GM19351 (cell line): ENCODE measurements at regions not wholly inside any gene's neighbourhood (a gene's known extent, or its start where the extent isn't known, plus 50 kb on each side); places are given as distances from the start of the nearest gene placed in this dataset.
"Not testable (repeated sequence)": the region's sequence is repeated elsewhere in the genome, so short reads cannot be mapped to it uniquely, and the experiment has no call there.

ENCODE experiments used
- ATAC-seq: cut with Tn5 transposase; IDR thresholded peaks from one replicate; pipeline ENCODE4 v1.9.1; 2021; ENCODE audit warnings: mild to moderate bottlenecking, moderate library complexity; ENCODE audit not compliant: unreplicated experiment

DNA sequence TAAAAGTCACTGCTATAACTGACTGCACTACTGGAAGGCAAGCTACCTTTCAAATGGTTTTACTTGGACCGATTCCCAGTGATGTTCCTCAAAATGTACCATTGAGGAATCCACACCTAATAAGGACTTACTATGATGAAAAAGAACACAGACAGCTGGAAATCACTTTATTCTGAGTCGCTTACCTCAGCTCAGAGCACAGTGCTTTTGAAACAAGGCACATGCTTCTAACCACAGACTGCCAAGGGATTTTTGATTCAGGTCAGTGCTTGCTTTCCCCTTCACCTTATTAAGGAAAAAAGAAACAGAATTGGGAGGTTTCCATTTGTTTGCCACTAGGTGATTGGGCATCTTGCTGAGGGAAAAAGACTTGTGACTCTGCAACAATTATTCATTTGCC is 707.5 kb upstream of the FSHR start:
- ATAC-seq: no peak

DNA sequence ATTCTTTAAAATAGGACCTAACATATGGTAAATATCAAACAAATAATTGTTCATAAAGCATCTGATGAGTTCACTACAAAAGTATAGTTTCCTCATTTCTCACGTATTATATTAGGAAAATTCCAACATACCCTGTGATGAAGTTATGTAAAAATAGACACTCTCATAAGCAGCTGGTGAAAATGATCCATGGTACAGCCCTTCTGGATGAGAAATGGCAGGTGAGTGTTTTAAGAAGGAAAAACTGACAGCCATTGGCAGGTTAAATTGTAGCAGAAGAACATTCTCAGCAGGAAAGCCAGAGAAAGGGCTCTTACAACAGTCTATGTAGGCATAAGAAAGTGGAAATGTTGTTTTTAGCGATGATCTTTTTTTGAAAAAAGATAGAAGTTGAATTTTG is 706.5 kb upstream of the FSHR start:
- no peak for ATAC-seq

GRCh38 chr2:49860170-49860569 is 705.9 kb upstream of the FSHR start:
- no peak for ATAC-seq

DNA sequence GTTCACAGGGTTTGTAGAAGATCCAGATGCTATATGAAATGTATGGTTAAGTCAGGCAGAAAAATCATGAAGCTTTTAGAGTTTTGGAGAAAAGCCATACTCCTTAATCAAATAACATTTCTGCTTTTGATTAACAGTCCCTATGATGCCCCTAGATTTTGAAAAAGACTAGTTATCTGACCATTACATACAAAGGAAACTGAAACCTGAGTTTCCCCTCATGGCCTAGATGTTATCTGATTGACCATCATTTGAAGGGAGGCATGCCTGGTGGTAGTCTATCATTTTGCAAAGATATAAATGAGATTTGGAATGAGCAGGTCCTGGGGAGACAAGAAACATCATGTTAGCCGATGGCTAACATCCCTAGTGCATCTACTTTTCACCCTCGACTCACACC is 704.3 kb upstream of the FSHR start:
- no peak for ATAC-seq

GRCh38 chr2:49858113-49858490 is 703.8 kb upstream of the FSHR start:
- ATAC-seq: no peak

DNA sequence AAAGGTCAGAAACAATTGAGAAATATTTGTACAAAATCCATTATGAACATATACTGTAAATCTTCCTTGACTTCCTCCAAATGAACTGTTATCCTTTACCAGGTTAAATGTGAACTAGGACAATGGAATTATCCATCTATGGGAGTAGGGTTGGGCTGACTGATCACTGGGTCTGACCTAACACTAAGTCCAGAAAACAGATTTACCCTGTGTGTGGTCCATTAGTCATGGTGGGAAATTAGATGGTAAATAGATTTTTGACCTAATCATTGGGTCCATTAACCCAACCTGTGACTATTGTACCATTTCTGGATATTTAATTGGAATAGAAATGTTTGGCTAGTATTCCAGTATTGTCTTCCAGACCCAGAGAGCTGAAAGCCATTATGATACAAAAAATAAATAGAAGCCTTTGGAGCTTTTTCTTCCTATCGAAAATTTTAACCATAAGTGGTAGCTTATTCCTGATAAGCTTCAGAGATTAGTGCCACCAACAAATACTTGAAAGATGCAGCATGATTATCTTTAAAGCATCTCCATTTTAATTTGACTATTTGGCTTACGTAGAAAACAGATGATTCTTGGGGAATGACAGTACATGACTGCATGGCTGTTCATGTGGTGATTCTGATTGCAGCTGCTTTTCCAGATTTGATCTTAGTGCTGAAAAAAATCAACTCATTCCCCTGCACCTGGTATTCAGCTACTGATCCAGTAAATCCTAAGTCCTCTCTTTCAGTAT is 703.2 kb upstream of the FSHR start:
- ATAC-seq: no peak

- no peak for ATAC-seq
These were observed 691.4 kb upstream of the FSHR start for GRCh38 chr2:49845671-49846070.

GRCh38 chr2:49845021-49845420 is 690.7 kb upstream of the FSHR start:
- no peak for ATAC-seq

- not testable (repeated sequence) for ATAC-seq
These were observed 689.8 kb upstream of the FSHR start for GRCh38 chr2:49844113-49844512.

DNA sequence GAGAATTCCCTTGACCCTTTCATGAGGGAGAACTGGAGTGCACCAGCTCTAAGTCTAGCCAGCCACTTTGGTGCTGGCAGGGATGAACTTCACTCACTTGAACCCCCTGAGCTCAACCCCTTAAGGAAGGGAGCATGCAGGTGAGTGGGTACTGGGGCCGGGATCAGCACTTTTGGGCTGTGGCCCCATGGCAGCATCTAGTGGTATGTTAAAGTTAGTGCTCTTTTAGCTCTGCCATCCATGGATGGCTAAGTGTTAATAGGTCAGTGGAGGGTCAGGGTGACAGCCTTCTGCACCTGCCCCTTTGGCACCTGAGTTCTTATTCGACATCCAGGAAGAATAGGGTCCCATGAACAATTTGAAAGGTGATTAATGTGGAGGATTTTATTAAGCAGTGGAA is 689.0 kb upstream of the FSHR start:
- no peak for ATAC-seq

DNA sequence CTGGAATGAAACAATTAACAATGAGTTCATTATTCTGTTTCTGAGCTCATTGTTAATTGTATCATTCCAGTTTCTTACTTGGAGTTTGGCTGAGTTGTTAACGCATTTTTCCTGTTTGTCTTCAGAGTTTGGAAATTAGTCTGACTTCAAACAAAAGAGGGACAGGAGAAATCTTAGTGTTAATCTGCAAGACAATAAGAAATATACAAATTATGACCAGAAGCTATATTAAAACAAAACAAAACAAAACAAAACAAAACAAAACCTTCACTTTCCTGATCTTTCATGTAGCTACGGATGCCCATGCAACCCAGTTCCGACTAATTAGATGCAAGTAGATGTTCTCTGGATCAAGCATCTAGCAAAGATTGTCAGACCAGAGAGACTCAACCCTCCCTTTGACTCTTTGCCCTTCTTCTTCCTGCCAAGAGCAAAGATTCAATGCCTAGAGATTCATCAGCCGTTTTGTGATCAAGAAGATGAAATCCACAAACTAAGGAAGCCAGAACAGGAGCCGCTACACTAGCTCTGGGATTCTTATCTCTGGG is 686.2 kb upstream of the FSHR start:
- no peak for ATAC-seq

GRCh38 chr2:49839818-49840217 is 685.5 kb upstream of the FSHR start:
- ATAC-seq: no peak

DNA sequence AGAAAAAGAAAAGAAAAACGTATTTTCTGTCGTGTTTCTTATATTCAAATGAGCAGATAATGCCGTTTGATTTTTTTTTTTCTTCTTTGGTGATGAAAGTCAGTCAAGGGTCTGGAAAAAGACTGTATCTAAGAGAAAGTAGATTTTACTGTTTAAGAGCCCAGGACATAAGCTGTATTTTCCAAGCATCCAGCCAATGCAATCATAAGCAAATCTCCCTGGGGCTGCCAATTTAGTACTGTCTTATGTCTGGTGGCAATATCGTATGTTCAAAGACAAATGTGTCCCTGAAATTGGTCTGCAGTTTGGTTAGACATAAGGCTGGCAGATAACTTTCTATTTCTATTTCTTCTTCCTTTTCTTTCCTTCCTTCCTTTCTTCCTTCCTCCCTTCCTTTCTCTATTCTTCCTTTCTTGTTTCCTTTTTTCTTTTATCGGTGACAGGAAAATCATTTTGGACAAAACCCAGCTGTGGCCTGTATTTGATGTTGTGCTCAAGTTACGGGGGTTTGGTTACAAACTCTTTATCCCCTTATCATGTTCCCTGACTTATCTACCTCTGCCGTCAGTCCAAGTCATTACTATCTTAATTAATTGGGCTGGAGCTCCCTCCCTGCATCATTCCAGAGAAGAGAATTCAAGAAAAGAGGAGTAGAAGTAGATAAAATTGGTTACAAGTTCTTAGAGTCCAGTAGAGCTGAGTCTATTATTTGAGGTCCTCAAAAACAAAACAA is 683.4 kb upstream of the FSHR start:
- ATAC-seq: no peak

- no peak for ATAC-seq
These were observed 681.7 kb upstream of the FSHR start for GRCh38 chr2:49836017-49836416.

DNA sequence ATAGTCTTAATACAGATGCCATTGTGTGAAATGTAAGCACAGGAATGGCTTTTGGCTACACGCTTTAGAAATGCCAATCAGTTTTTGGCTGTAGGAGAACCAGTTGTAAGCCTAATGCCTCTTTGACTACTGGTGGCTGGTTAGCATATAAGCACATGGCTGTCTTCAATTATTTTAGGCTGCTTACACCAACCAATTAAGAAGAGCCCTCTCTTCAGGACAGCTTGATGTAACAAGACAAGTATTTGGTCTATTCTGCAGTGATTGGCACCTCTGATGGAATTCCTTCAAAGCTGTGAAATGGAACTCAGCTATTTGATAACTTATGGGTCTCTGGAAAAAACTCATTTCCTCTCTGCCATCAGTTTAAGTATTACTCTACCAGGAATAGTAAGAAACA is 680.1 kb upstream of the FSHR start:
- ATAC-seq: no peak

GRCh38 chr2:49832555-49832954 is 678.2 kb upstream of the FSHR start:
- no peak for ATAC-seq

- no peak for ATAC-seq
These were observed 677.5 kb upstream of the FSHR start for GRCh38 chr2:49831698-49832367.

- ATAC-seq: no peak
These were observed 676.5 kb upstream of the FSHR start for GRCh38 chr2:49830846-49831245.

- no peak for ATAC-seq
These were observed 673.1 kb upstream of the FSHR start for GRCh38 chr2:49827366-49827765.

DNA sequence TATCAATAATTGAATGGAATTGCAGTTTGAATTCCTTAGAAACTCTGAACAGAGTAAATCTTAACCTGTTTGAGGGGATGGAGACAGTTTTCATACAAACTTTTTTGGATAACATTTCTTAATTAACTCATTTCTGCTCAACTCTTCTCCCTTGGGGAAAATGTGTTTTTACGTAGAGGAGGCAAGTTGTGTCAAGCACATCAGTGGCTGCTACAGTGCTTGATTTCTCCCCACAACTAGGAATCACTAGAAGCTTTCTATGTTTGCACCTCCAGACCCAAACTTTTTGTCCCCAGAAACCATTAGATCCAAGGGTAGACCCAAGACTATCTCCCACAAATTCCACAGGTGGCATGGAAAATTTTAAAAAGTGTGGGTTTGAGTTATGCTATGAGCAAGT is 658.9 kb upstream of the FSHR start:
- ATAC-seq: no peak

DNA sequence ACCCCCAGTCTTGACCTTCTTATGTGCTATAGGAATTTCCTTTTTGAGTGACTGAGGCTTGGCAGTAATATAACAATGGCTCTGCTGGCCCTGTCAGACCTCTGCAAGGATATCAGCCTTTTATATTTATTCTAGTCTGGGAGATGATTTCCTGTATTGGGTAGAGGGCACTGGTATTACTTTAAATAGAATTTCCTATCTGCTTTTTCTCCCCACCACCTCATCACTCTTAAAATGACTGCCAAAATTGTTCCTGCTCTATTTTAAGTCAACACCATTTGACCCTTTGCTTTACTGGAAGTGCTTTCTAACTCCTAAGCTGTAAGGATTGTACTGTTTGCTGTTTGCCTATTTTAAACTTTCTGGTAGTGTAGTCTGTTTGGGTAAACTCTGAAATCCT is 658.4 kb upstream of the FSHR start:
- no peak for ATAC-seq

- no peak for ATAC-seq
These were observed 657.2 kb upstream of the FSHR start for GRCh38 chr2:49811502-49811901.
